KG1 (cell line): ENCODE measurements at regions not wholly inside any gene's neighbourhood (a gene's known extent, or its start where the extent isn't known, plus 50 kb on each side); places are given as distances from the start of the nearest gene placed in this dataset.
"Not testable (repeated sequence)": the region's sequence is repeated elsewhere in the genome, so short reads cannot be mapped to it uniquely, and the experiment has no call there.

Experiments
- DNase-seq: peaks from one replicate; lab custom pipeline; 2025; lab: John Stamatoyannopoulos, UW

DNA sequence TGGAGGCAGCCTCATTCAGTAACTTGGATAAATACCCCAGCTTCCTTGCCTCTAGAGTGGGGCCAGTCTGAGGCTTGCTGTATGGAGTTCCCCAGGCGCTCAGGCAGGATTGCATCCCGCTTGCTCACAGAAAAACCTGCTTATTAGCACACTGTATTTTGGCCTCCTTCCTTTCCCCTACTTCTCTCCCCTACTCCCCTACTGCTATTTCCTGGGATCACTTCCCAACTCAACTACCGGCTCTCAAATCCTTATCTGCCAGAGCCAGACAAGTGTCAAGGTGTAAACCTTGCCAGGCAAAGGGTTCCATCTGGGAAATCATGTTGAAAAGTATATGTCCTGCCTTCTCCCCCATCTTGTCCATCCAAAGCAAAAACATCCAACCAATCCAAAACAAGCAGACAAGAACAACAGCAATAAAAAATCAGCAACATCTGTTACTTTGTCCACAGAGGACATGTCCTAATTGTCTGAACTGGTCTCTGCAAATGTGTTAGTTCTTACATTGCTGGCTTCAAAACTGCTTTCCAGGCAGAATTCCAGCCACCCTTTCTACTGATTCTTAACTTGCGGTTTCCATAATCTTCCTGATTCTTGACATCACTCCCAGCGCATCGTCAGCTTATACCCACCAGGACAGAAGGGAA lies 164.1 kb upstream of the SEMA6A start:
- no peak for DNase-seq

DNA sequence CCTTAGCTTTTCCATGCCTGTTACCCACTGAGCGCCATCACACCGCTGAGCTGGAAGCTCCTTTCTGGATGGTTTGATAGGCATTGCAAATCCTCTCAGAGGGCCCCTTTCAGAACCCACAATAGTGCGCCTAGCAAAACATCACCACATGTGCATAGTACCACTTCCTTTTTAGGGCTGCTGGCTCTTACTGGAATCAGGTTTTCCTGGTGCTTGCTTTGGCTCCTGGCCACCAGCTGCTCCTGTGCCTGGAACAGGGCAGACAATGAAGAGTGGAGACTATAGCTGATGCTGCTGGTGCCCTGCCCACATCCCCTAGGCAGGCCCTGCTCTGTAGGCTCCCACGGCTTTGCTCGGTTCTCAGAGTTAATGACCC lies 163.6 kb upstream of the SEMA6A start:
- DNase-seq: no peak

DNA sequence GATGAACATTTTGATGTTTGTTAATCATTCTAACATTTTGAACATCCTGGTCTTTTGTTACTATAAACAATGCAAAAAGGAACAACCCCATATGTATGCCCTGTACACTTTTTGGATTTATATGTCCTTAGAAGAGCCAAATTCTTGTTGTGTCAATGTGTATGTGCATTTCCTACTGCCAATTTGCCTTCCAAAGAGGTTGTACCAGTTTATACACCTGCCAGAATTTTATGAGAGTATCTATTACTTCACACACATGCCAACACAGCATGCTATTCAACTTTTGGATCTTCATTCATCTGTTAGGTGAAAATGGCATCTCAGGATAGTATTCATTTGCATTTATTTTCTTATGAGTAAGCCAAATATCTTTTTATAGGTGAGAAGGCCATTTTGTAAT lies 162.0 kb upstream of the SEMA6A start:
- DNase-seq: no peak

DNA sequence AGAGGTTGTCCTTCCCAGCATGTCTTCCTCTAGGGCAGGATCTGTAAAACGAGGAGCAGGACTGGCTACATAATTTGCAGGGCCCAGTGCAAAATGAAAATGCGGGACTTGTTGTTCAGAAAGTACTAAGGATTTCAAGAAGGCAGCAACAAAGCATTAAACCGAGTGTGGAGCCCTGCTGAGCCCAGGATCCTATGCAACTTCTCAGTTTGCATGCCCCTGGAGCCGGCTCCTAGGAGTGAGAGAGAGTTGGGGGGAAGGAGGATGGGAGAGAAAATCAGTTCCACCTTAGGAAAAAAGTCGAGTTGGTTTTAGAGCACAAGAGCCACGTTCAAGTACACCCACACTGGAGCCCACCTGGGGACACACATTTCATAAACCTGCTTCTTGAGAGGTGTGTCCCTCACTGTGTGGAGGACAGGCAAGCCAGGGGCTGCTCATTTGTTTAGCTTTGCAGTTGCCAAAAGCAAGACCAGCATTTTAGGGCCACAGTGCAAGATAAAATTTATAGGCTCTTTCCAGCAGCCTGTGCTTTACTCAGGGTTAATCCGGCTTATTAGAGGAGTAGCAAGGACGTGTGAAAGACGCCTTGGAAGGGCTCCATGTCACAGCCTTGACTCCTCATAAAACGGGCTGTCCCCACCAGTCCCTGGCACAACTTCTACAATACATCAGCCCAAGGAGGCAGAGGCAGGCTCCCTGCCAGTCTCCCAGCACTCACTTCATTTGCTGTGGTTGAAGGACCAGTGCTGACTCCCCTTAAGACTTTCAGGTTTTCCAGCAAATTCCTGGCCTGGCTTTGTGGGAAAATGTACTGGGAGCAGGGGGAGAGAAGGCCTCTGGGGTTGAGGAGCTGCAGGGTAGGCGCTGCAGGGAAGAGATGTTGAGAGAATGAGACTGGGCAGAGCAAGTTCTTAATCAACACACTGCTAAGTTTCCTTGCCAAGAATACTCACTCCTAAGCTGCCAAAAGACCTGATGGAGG lies 159.7 kb upstream of the SEMA6A start:
- no peak for DNase-seq

DNA sequence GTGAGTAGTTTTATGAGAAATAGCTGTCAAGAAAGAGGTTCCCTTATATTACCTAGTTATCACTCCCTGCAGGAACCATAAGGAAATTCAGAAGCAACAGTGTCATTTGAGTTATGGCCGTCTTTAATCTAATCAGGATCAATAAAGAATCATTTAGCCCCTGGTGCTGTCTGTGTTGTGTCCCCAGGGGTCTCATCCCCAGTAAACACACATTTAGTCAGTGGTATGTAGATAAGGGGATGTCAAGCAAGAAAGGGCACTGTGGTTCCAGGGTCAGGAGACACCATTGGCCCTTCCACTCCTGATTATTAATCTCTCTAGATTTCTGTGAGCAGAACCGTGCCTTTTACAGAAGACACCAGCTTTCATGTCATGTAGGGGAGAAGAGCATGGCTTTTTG lies 158.0 kb upstream of the SEMA6A start:
- no peak for DNase-seq

DNA sequence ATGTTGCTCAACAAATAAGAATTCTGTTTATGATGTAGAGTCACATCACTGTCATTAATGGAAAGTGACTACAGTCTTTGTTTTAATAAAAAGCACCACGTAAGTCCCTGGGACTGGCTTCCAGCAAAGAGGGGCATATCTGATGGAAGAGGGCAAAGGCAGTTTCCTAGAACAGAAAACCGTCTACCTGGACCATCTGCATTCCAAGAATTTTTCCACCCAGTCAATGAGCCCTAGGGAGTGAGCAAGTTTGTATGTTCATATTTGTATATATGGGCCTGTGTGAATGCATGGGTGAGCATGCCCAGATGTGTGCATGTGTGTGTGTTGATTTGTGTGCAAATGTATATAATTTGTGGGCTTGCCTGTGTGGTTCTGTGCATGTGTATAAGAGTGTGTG lies 156.8 kb upstream of the SEMA6A start:
- no peak for DNase-seq

DNA sequence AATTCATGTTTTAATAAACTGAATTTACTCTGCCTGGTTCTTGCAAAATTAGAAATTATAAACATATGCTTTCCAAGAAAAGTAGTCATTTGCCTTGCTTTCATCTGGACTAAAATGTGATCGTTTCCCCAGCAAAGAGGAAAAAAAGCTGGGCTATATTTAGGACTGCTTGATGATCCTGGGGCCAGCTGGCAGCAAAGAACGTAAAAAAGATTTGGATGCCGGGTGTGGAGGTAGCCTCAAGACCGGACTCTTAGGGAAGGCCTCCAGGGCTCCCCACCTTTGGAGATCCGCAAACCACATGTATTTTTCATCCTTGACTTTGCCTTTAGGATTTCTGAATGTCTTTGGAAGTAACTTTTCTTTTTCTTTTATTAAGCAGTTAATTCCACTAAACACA lies 156.1 kb upstream of the SEMA6A start:
- DNase-seq: no peak

DNA sequence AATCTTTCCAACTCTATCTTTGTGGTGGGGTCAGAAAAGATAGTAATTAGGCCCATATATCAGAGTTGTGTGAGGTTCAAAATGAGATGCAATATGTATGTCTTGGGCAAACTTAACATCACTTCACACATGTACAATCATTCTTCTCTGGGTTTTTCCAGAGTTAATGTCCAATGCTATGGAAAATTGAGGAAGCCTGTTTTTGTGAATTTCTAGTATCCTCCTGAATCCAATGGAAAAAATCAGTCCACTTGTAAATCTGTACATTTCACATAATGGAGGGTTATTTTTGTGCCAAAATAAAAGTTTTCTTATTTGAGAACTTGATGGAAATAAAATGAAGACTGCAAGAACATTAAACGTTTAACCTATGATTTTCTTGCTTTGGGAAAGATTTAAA lies 155.6 kb upstream of the SEMA6A start:
- no peak for DNase-seq

DNA sequence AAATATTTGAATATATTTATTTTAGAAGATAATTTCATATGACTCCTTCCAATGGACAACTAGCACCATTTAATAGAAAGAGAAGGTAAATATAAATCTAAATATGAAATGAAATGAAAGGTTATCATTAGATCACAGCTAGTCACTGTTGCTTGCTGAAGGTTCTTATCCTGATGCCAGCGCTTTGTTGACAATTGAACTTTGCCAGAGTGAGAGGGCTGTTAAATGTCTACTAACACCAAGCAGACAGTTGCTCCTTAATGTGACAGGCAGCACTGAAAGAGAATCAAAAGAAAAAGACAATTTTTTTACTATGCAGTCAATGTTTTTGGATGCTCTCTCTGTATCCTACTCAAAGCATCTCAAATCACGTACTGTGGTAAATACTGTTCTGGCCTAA lies 152.6 kb upstream of the SEMA6A start:
- no peak for DNase-seq

DNA sequence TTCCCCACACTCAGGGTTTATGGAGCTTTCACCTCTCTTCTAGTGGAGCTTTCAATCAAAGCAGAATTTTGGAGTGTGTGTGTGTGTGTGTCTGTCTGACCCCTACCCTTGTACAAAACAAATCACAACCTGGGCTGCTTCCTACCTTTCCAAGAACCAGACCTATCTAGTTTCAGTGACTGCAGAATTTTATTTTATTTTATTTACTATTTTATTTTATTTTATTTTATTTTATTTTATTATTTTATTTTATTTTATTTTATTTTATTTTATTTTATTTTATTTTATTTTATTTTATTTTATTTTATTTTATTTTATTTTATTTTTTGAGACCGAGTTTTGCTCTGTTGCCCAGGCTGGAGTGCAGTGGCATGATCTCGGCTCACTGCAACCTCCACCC lies 151.6 kb upstream of the SEMA6A start:
- DNase-seq: not testable (repeated sequence)

DNA sequence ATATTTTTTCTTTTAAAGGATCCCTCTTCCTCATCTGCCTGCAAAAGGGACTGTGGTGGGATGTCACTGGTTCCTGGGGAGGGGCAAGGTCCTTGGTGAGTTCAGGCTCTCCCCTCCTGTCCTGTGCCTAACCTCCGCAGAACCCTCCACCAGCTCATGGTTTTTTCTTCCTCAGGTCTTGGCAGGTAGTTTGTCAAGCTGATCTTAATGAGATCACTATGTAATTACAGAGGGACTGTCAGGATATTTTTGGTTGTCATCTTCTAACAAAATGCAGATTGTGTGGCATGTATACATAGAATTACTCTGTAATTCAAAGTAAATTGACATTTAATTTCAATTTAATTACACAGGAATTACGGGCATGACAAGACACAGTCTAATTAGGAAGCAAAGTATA lies 150.3 kb upstream of the SEMA6A start:
- no peak for DNase-seq

DNA sequence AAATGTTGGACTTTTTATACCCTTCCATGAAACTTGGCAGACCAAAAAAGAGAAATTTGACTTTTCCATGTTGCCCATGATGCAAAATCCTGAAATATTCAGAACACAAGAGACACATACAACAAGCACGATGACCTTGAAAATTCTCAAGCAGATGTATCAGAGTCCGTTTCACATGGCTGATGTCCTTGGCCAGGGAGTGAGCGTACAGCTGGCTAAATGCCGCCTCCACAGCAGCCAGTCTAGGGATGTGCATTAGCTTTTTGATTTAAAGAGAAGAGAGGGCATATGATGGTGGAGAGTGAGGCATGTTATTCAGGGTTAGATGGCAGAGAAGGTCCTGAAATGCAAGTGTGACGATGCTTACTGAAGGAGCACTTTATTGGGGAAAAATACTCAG lies 148.0 kb upstream of the SEMA6A start:
- no peak for DNase-seq

DNA sequence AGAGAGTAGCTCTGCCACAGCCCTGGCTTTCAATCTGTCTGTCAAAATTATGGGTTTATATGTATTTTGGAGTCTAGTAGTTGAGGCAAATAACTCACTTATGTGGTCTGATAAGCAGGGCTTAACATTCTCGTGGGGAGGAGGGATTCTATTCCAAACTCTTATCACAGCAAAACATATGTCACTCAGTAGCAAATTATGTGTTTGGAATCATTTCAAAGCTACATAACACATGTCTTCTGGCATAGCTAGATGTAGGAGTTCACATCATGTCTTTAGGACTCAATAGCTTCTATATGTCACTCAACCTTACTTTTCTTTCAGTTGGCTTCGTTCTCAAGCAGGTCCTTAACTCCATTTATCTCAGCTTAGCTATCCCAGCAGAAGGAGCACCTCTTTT lies 144.5 kb upstream of the SEMA6A start:
- DNase-seq: no peak

DNA sequence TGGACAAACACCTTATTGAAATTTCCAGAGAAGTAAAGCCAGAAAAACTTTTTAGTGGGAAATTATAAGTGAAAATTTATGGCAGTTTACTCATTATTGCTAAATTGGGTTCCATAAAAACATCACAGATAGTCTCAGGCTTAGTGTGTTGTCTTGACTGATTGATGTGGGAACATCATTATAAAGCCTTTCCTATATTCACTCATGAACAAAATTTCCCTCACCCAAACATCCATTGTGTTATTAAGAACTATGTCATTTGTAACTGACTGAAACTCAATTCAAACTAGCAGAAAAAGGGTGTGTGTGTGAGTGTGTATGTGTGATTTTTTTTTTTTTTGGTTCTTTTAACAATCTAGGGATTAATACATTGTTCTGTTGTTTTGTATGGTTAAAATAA lies 143.7 kb upstream of the SEMA6A start:
- DNase-seq: no peak

DNA sequence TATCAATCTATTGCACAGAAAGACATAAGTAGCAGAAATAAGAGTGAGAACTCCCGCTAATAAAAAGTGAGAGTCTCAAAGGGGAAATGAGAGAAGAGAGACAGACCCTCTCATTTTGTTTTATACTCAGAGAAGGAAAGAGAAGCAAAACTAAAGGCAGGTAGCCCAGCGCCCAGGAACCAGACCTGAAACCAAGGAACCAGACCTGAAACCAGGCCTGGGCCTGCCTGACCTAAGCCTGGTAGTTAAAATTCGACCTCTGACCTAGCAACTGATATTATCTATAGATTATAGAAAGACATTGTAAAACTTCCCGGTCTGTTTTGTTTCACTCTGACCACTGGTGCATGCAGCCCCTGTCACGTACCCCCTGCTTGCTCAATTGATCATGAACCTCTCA lies 134.5 kb upstream of the SEMA6A start:
- no peak for DNase-seq

DNA sequence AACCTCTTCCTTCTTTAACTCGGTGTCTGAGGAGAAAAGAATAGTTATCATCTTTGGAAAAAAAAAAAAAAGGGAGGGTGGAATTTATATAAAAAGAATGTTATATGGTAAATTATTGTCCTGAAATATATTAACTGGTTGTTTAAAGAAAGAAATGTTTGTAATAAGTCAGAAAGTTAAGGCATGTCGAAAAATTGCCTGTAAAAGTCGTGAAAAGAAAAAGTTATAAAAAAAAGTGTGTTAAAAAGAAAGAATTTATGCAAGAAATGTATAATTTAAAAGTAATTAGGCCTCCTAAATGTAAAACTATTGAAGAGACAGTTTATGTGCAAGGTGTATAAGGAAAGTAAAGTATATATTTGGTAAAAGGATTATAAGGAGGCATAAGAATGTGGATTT lies 130.5 kb upstream of the SEMA6A start:
- DNase-seq: not testable (repeated sequence)

DNA sequence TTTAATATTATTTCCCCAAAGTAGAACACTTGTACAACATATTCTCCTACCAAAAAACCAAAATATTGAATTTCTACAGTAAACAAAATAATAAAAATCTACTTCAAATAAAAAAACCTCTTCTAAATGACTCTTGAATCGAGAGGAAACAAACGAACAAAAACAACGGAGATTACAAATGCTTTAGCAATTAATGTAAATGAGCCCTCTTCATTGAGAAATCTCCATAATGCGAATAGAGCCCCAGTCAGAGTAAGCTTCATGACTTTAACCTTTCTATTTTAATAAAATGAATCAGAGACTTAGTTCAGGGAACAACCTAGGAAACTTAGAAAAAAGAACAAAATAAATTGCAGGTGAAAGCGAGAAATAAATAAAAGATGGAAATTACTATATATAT lies 129.3 kb upstream of the SEMA6A start:
- DNase-seq: no peak

DNA sequence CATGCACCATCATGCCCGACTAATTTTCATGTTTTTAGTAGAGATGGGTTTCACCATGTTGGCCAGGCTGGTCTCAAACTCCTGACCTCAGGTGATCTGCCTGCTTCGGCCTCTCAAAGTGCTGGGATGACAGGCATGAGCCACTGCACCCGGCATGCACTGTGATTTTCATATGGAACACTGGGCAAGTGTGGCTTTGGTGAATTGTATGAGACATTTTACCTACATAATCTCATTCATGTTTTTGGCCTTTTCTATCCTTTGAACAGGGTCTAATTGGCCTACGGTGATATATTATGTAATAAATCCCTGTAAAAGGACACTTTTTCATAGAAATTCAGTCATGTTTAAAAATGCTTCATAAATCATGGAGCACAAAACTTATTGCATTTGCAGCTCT lies 128.7 kb upstream of the SEMA6A start:
- DNase-seq: no peak

DNA sequence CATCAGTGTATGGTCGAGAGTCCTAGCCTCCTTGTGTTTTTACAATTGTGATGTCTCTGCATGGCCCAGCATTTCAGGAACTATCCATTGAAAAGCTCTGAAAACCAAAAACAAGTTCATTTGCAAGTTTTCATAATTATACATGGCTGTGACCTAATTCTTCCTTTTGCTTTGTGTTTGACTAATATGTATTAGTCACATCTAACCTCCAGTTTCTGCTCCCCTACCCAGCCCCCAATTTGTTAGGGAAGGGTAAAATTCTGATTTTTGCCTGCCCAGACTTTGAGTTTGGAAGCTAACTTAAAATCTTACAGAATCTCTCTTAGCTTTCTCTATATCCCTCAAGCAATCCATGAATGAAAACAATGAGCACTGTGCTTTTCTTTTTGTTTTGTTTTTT lies 128.2 kb upstream of the SEMA6A start:
- DNase-seq: no peak

DNA sequence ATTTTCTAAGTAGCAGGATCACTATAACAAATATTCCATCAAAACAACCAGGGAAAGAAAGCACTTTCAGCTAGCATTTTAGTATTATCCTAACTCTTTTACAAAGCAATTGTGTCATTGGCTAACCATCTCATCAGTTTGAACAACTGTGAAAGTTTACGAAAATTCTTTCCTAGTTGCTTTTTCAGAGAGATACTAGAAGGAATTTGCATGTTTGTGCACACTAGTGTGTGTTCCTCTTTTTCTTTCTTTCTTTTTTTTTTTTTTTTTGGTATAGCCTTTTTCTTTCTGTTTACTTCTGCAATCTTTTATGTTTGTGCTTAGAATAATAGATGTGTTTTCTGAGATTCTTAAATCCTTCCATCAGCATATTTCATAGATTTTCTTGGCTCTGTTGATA lies 124.7 kb upstream of the SEMA6A start:
- no peak for DNase-seq

DNA sequence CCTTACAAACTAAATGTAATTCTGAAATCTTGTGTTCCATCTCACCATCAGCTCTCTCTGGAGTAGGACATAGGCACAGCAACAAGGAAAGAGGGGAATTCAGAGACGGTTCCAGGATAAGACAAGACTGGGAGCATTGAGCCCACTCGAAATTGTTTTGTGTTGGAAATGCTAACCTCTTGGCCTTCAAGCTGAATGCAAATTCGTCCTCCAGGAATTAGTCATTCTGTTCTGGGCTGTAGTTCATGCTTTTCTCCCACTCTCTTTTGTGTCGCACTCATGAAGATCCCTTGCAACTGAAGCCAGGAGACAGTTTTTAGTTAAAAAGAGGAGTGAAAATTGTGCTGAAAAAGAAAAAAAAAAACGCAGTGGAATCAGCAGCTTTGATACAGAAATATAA lies 121.7 kb upstream of the SEMA6A start:
- no peak for DNase-seq

DNA sequence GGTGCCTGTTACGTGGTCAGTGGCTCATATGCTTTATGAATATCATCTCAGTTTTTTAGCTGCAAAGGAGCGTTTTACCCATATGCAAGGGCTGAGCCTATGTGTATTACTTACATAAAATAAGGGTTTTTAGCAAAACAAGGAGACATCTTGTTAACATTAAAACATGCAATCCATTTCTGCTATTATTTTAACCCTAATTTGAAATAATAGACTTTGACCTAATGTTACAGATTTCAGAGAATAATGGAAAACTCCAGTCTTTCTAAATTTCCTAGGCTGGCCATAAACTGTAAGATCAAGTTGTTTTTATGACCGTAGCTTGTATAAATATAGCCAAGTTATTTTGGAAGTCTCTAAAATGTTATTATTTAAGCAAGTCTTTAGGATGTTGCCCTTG lies 121.1 kb upstream of the SEMA6A start:
- DNase-seq: no peak

DNA sequence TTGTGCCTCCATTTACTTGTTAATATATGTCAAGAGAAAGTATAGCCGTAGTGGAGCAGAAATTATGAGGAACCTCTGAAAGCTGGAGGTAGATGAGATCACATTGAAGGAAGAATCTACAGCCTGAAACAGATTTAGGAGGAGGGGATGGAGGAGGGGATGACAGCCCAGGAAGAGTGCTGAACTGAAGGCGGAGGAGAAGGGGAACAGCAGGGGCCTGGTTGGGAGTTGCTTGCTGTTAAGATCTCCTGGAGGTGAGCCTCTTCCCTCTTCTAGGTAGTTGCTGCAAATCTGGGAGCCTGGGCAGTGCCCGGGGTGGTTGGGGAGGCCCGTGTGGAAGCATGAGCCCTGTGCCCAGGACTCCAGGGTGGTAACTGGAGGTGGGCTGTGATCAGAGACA lies 111.8 kb upstream of the SEMA6A start:
- DNase-seq: no peak

DNA sequence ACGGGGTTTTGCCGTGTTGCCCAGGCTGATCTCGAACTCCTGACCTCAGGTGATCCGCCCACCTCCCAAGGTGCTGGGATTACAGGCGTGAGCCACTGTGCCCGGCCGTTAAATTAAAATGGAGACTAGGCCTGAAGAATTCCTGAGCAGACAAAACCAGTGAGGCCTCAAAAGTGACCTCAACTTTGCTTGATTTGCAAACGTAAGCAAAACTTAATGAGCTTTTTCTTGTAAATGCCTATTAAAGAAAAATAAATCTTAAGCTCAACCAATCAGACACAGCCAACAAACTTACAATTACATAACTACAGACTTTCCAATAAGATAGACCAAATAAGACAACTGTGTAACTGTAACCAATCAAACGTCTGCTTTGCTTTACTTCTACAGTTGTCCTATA lies 111.3 kb upstream of the SEMA6A start:
- no peak for DNase-seq
